Motor neuron (in vitro differentiated cells): ENCODE measurements at regions not wholly inside any gene's neighbourhood (a gene's known extent, or its start where the extent isn't known, plus 50 kb on each side); places are given as distances from the start of the nearest gene placed in this dataset.

Experiments
- ATAC-seq, 8 experiments: fragments of 200-7000 bp; cut with Tn5 transposase; replicated peaks in 6 of 8; 2 replicates each; pipeline ENCODE4 v1.8.0; 2021; ENCODE audit warnings: mild to moderate bottlenecking in 8 of 8, moderate library complexity in 8 of 8
- H3K27ac ChIP-seq, 2 donors: fragments of 250-450 bp; sonication (Bioruptor Pico); 2 replicates each; pipeline ENCODE4 v1.9.0; 2021; ENCODE audit warnings: antibody characterized with exemption in 2 of 2, mild to moderate bottlenecking in 2 of 2, moderate library complexity in 1 of 2
- H3K4me1 ChIP-seq, 2 donors: fragments of 250-450 bp; sonication (Bioruptor Pico); replicated peaks in 1 of 2; 2 replicates each; pipeline ENCODE4 v1.6.1; 2021; ENCODE audit warnings: antibody characterized with exemption in 2 of 2, mild to moderate bottlenecking in 2 of 2, moderate library complexity in 1 of 2
- H3K4me3 ChIP-seq, 5 donors: fragments of 250-450 bp; sonication (Bioruptor Pico); 2 replicates each; pipeline ENCODE4 v1.9.0; 2021; ENCODE audit warnings: antibody characterized with exemption in 5 of 5, mild to moderate bottlenecking in 5 of 5, moderate library complexity in 4 of 5
- WGBS, 10 experiments: fragments of 450-650 bp; shearing (Covaris generic); methylation state at CpG; one replicate each; pipeline ENCODE4 v1.0.0; 2022; 5-methylcytosine and 5-hydroxymethylcytosine counted together
- in situ Hi-C, 9 experiments: fragments of 400-800 bp; cut with MboI; loops; one replicate each; pipeline ENCODE4 v1.15.0; 2021; ENCODE audit warnings: low sequenced_read_pairs in 9 of 9, low pct_unique_long_range_greater_than_20kb in 2 of 9; ENCODE audit not compliant: unreplicated experiment in 9 of 9

GRCh38 chr10:123556736-123557135 lies 109.4 kb upstream of the GPR26 start:
- in situ Hi-C loops = loop anchor here (10.0 to 25.0 kb wide), 4 partner anchors 419 to 519 kb away; partner anchors contain the start of genes HMX3 (in 8 of the 9) and HMX2 (in 7 of the 9)
- Histone ChIP-seq H3K4me3 (no peak overlapping the region), H3K27ac (no peak overlapping the region), H3K4me1 (no peaks in the 10 kb centered on the region)
- WGBS, 10 experiments = 19 to 100% (median 85%) methylated on average over 2 to 9 of the region's 16 CpGs; no CpG with 5 or more reads in 5 of the 10 experiments
- ATAC-seq = no peak

GRCh38 chr10:123557366-123558108 lies 108.6 kb upstream of the GPR26 start:
- in situ Hi-C loops = loop anchor here (10.0 to 25.0 kb wide), 4 partner anchors 420 to 520 kb away; partner anchors contain the start of genes HMX3 (in 8 of the 9) and HMX2 (in 7 of the 9)
- Histone ChIP-seq H3K27ac (no peak overlapping the region), H3K4me1 (no peaks in the 10 kb centered on the region), H3K4me3 (no peak overlapping the region)
- ATAC-seq = no peak
- WGBS, 10 experiments = 0 to 100% (median 78%) methylated on average over 1 to 6 of the region's 8 CpGs; no CpG with 5 or more reads in 2 of the 10 experiments

- ATAC-seq = no peak
- in situ Hi-C loops = loop anchor here (10.0 to 25.0 kb wide), 4 partner anchors 421 to 521 kb away; partner anchors contain the start of genes HMX3 (in 8 of the 9) and HMX2 (in 7 of the 9)
- WGBS, 10 experiments = 40 to 83% (median 67%) methylated on average over 1 to 10 of the region's 17 CpGs; no CpG with 5 or more reads in 5 of the 10 experiments
- no peaks in the 10 kb centered on the region for H3K4me1 ChIP-seq
- no peak overlapping the region for H3K4me3 ChIP-seq
- no peak overlapping the region for H3K27ac ChIP-seq
Measured at GRCh38 chr10:123558651-123559050, 107.5 kb upstream of the GPR26 start.

GRCh38 chr10:123559066-123559822 lies 106.9 kb upstream of the GPR26 start:
- 20 to 80% (median 46%) methylated on average over 1 to 13 of the region's 28 CpGs; no CpG with 5 or more reads in 2 of the 10 experiments for WGBS, 10 experiments
- in situ Hi-C loops = loop anchor here (10.0 to 25.0 kb wide), 4 partner anchors 422 to 522 kb away; partner anchors contain the start of genes HMX3 (in 8 of the 9) and HMX2 (in 7 of the 9)
- no peaks in the 10 kb centered on the region for H3K4me1 ChIP-seq
- H3K27ac ChIP-seq = no peak overlapping the region
- H3K4me3 ChIP-seq = no peak overlapping the region
- ATAC-seq = peak; percentile 89 to 98 (median 92)

GRCh38 chr10:123559823-123560092 lies 106.4 kb upstream of the GPR26 start:
- Histone ChIP-seq H3K4me3 (no peak overlapping the region), H3K27ac (no peak overlapping the region), H3K4me1 (no peaks in the 10 kb centered on the region)
- ATAC-seq = no peak
- WGBS, 10 experiments = 0 to 74% (median 28%) methylated on average over 1 to 6 of the region's 7 CpGs; no CpG with 5 or more reads in 4 of the 10 experiments
- in situ Hi-C loops = loop anchor here (10.0 to 25.0 kb wide), 5 partner anchors 422 to 522 kb away; partner anchors contain the start of genes HMX3 (in 8 of the 9) and HMX2 (in 7 of the 9)

- in situ Hi-C loops = loop anchor here in 8 of 9 experiments (10.0 to 25.0 kb wide), 3 partner anchors 423 to 523 kb away; partner anchors contain the start of genes HMX2 (in 7 of the 8) and HMX3 (in 7 of the 8)
- ATAC-seq = no peak
- H3K4me1 ChIP-seq = no peaks in the 10 kb centered on the region
- no peak overlapping the region for H3K4me3 ChIP-seq
- no peak overlapping the region for H3K27ac ChIP-seq
- 10 to 80% (median 61%) methylated on average over 1 to 6 of the region's 13 CpGs; no CpG with 5 or more reads in 5 of the 10 experiments for WGBS, 10 experiments
Measured at GRCh38 chr10:123560301-123561140, 105.6 kb upstream of the GPR26 start.

- in situ Hi-C loops = loop anchor here in 8 of 9 experiments (10.0 to 25.0 kb wide), 3 partner anchors 424 to 524 kb away; partner anchors contain the start of genes HMX2 (in 7 of the 8) and HMX3 (in 7 of the 8)
- H3K4me1 ChIP-seq = no peaks in the 10 kb centered on the region
- WGBS, 10 experiments = 25 to 100% (median 53%) methylated on average over 1 to 4 of the region's 4 CpGs; no CpG with 5 or more reads in 2 of the 10 experiments
- H3K27ac ChIP-seq = no peak overlapping the region
- H3K4me3 ChIP-seq = no peak overlapping the region
- ATAC-seq = no peak
Measured at GRCh38 chr10:123561141-123561440, 105.1 kb upstream of the GPR26 start.

GRCh38 chr10:123562387-123562786 lies 103.8 kb upstream of the GPR26 start:
- ATAC-seq = no peak
- Histone ChIP-seq H3K4me3 (no peak overlapping the region), H3K27ac (no peak overlapping the region), H3K4me1 (no peaks in the 10 kb centered on the region)
- WGBS, 10 experiments = 40 to 100% methylated on average over 1 of the region's 1 CpG; no CpG with 5 or more reads in 8 of the 10 experiments
- in situ Hi-C loops = loop anchor here in 8 of 9 experiments (10.0 to 25.0 kb wide), 3 partner anchors 425 to 525 kb away; partner anchors contain the start of genes HMX2 (in 7 of the 8) and HMX3 (in 7 of the 8)

- Histone ChIP-seq H3K4me1 (no peaks in the 10 kb centered on the region), H3K4me3 (no peak overlapping the region), H3K27ac (no peak overlapping the region)
- no peak for ATAC-seq
- in situ Hi-C loops = loop anchor here in 8 of 9 experiments (10.0 to 25.0 kb wide), 3 partner anchors 426 to 526 kb away; partner anchors contain the start of genes HMX2 (in 7 of the 8) and HMX3 (in 7 of the 8)
- WGBS, 10 experiments = 12 to 84% (median 73%) methylated on average over 1 to 6 of the region's 8 CpGs; no CpG with 5 or more reads in 3 of the 10 experiments
Measured at GRCh38 chr10:123562811-123563580, 103.2 kb upstream of the GPR26 start.

GRCh38 chr10:123563581-123563855 lies 102.6 kb upstream of the GPR26 start:
- in situ Hi-C loops = loop anchor here in 8 of 9 experiments (10.0 to 25.0 kb wide), 3 partner anchors 426 to 526 kb away; partner anchors contain the start of genes HMX2 (in 7 of the 8) and HMX3 (in 7 of the 8)
- H3K27ac ChIP-seq = no peak overlapping the region
- H3K4me1 ChIP-seq = no peaks in the 10 kb centered on the region
- 31 to 75% (median 64%) methylated on average over 2 to 3 of the region's 5 CpGs; no CpG with 5 or more reads in 6 of the 10 experiments for WGBS, 10 experiments
- ATAC-seq = no peak
- H3K4me3 ChIP-seq = no peak overlapping the region

- in situ Hi-C loops = loop anchor here in 8 of 9 experiments (10.0 to 25.0 kb wide), 3 partner anchors 427 to 527 kb away; partner anchors contain the start of genes HMX2 (in 7 of the 8) and HMX3 (in 7 of the 8)
- 0 to 80% (median 77%) methylated on average over 1 to 5 of the region's 5 CpGs; no CpG with 5 or more reads in 4 of the 10 experiments for WGBS, 10 experiments
- no peak for ATAC-seq
- Histone ChIP-seq H3K27ac (no peak overlapping the region), H3K4me1 (no peaks in the 10 kb centered on the region), H3K4me3 (no peak overlapping the region)
Measured at GRCh38 chr10:123563994-123564393, 102.2 kb upstream of the GPR26 start.
